Duodenal mucosa (tissue), 2 donors: ENCODE measurements at regions not wholly inside any gene's neighbourhood (a gene's known extent, or its start where the extent isn't known, plus 50 kb on each side); places are given as distances from the start of the nearest gene placed in this dataset.

Source experiments
- H3K27ac ChIP-seq: one replicate; pipeline ENCODE4 v1.7.0; 2013; ENCODE audit warnings: low read depth, low read length
- H3K27me3 ChIP-seq, 2 donors: one replicate each; pipeline ENCODE4 v1.7.0; 2013; ENCODE audit warnings: low read length in 2 of 2, control low read depth in 1 of 2; ENCODE audit not compliant: insufficient read depth in 2 of 2, control insufficient read depth in 1 of 2
- H3K36me3 ChIP-seq, 2 donors: one replicate each; pipeline ENCODE4 v1.7.0; 2013; ENCODE audit warnings: low read length in 2 of 2, control low read depth in 1 of 2; ENCODE audit not compliant: insufficient read depth in 2 of 2, control insufficient read depth in 1 of 2
- H3K4me1 ChIP-seq, 2 donors: one replicate each; pipeline ENCODE4 v1.7.0; 2013; ENCODE audit warnings: low read length in 2 of 2, control low read depth in 1 of 2; ENCODE audit not compliant: insufficient read depth in 2 of 2, control insufficient read depth in 1 of 2
- H3K4me3 ChIP-seq, 2 donors: one replicate each; pipeline ENCODE4 v1.7.0; 2013; ENCODE audit warnings: low read length in 2 of 2, low read depth in 1 of 2
- H3K9ac ChIP-seq, 2 donors: one replicate each; pipeline ENCODE4 v1.7.0; 2013; ENCODE audit warnings: low read length in 2 of 2, low read depth in 1 of 2
- H3K9me3 ChIP-seq, 2 donors: one replicate each; pipeline ENCODE4 v1.7.0; 2013; ENCODE audit warnings: low read length in 2 of 2, control low read depth in 1 of 2; ENCODE audit not compliant: control insufficient read depth in 1 of 2

DNA sequence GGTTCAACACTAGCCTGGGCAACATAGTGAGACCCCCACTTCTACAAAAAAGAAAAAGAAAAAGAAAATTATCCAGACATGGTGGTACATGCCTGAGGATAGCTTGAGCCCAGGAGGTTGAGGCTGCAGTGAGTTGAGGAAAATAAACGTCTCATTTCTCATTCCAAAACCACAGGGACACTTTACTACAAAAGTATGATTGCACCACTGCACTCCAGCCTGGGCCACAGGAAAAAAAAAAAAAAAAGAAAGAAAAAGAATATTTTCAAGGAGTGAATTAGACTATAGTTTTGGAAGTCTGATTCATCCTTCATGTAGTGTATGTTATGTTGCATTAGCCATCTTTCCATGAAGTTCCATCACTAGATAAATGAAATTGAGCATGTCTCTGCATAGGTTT, 149.5 kb upstream of the THBS1 start:
- no peaks in the 10 kb centered on the region for H3K36me3 ChIP-seq
- H3K9me3 ChIP-seq, result no peaks in the 10 kb centered on the region
- no peaks in the 10 kb centered on the region for H3K27me3 ChIP-seq
- H3K9ac ChIP-seq, result no peak overlapping the region
- peaks cover 19 to 23% of the 10 kb centered on the region in 2 donors for H3K4me1 ChIP-seq
- H3K27ac ChIP-seq, result no peak overlapping the region
- no peak overlapping the region for H3K4me3 ChIP-seq

DNA sequence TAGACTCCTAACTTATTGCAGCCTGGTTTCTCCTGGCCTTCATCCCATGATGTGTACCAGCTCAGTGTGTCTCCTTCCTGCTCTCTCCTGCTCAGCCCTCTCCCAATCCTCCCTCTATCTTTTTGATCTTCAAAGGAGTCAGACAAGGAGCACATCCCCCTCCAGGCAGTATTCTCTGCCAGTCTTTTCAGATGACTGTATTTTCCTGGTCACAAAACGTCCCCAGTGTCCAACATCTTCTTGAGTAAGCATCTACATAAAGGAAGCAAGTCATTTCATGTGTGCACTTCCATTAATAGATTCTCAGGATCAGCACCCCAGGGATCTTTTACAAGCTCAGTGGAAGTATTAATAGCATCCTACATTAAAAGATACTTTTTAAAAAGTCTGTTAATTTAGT, 148.9 kb upstream of the THBS1 start:
- Histone ChIP-seq H3K4me3 (no peak overlapping the region), H3K27ac (no peak overlapping the region), H3K36me3 (no peaks in the 10 kb centered on the region), H3K9ac (no peak overlapping the region), H3K27me3 (no peaks in the 10 kb centered on the region), H3K9me3 (no peaks in the 10 kb centered on the region), H3K4me1 (peaks cover 19 to 21% of the 10 kb centered on the region in 2 donors)

DNA sequence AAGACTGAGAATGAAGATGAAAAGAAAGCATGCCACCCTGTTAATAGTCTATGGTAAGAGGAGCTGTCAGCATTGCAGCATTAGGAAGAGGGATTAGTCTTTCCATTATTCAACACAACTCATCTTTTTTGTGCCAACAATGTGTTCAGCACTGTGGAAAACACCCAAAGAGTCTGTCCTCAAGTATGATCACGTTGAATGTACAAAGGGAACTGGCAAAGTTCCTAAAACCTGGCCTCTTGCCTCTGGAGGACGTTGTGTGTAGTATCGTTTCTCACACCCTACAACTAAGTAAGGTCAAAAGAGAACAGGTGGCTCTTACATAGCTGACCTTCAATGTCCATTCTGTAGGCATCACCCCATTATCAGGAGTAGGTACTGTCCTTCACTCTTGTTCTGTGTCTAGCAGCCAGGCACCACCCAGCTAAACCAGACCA, 147.9 kb upstream of the THBS1 start:
- no peak overlapping the region for H3K4me3 ChIP-seq
- H3K27ac ChIP-seq, result no peak overlapping the region
- H3K27me3 ChIP-seq, result no peaks in the 10 kb centered on the region
- H3K9ac ChIP-seq, result no peak overlapping the region
- H3K36me3 ChIP-seq, result no peaks in the 10 kb centered on the region
- peaks cover 12 to 19% of the 10 kb centered on the region in 2 donors for H3K4me1 ChIP-seq
- no peaks in the 10 kb centered on the region for H3K9me3 ChIP-seq

DNA sequence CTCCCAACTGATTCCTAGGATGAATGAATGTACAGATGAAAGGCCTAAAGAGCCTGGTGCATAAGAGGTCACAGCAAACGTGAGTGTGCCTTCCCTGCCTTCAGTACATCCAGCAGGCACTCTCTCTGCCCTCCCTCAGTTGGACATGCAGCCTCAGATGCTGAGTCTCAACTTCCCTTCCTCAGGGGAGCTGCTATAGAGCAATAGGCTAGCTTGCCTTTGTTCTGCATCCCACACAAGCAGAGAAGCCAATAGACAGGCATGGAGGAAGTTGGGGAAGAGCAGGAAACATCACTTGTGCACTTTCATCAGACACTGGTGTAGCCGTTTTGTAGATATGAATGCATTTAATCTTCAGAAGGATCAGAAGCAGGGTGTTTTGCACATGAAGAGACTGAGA, 147.5 kb upstream of the THBS1 start:
- Histone ChIP-seq H3K4me1 (peaks cover 12 to 19% of the 10 kb centered on the region in 2 donors), H3K27me3 (no peaks in the 10 kb centered on the region), H3K36me3 (no peaks in the 10 kb centered on the region), H3K4me3 (no peak overlapping the region), H3K27ac (no peak overlapping the region), H3K9me3 (no peaks in the 10 kb centered on the region), H3K9ac (no peak overlapping the region)

DNA sequence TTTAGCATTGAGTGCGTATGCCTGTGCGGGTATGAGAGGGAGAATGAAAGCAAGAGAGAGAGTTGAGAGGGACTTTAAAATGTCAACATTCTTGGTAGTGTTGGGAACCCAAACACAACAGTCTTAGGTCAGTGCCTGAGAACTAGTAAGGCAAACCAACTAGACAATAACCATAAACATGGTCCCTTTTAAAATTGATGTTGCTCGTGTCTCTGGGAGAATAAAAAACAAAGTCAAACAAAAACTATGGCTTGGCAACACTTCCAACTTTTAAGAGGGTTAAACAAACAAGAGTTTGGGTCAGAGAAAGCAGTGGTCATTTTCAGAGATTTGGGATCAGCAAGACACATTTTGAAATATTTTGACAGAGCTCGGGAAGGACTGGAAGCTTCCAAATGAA, 146.7 kb upstream of the THBS1 start:
- no peaks in the 10 kb centered on the region for H3K36me3 ChIP-seq
- H3K4me3 ChIP-seq, result no peak overlapping the region
- no peak overlapping the region for H3K27ac ChIP-seq
- no peaks in the 10 kb centered on the region for H3K9me3 ChIP-seq
- H3K9ac ChIP-seq, result no peak overlapping the region
- H3K4me1 ChIP-seq, result peaks cover 12 to 19% of the 10 kb centered on the region in 2 donors
- H3K27me3 ChIP-seq, result no peaks in the 10 kb centered on the region

DNA sequence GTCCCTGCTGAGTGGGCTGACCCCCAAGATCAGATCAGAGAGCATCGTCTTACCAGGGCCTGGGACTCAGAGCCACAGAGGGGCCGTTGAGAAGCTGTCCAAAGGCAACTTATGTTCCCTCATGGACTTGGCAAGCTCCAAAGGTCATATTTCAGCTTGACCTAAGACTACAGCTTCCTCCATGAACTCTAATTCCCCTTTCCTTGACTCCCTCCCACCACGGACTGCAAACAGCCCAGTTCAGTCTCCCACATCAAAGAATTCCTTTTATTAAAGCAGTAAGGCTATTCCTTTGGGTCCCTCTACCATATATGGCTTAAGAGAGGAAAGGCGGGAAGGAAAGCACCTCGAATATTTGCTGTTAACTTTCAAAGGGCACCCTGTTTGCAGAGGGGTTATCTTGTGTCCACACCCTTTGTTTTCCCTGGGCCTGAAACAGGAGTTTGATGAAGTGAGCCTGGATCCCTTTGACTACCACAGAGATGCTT, 146.1 kb upstream of the THBS1 start:
- Histone ChIP-seq H3K27ac (no peak overlapping the region), H3K9ac (no peak overlapping the region)

DNA sequence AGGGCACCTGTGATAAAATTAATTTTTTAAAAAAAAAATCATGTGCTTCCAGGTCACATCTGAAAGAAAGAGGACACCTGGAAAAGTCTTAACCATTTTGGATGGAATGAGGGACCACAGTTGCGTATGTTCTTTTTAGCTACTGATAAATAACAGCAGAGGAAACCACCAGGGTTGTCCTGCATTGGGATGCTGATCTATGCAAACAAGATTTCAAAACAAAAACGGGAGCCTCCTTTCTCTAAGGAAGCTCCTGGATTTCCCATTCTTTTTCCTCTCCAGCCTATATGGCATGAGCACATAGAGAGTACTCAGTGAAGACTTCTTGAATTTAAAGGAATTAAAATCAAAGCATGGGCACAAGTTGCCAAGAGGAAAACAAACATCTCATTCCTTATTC, 145.6 kb upstream of the THBS1 start:
- Histone ChIP-seq H3K27ac (no peak overlapping the region), H3K36me3 (no peaks in the 10 kb centered on the region), H3K9ac (no peak overlapping the region), H3K9me3 (no peaks in the 10 kb centered on the region), H3K4me1 (peaks cover 2 to 10% of the 10 kb centered on the region in 2 donors), H3K4me3 (no peak overlapping the region), H3K27me3 (no peaks in the 10 kb centered on the region)

More for the DNA sequence above, 146.1 kb upstream of the THBS1 start:
- Histone ChIP-seq H3K4me1 (peaks cover 7 to 14% of the 10 kb centered on the region in 2 donors), H3K4me3 (no peak overlapping the region), H3K27me3 (no peaks in the 10 kb centered on the region), H3K9me3 (no peaks in the 10 kb centered on the region), H3K36me3 (no peaks in the 10 kb centered on the region)

DNA sequence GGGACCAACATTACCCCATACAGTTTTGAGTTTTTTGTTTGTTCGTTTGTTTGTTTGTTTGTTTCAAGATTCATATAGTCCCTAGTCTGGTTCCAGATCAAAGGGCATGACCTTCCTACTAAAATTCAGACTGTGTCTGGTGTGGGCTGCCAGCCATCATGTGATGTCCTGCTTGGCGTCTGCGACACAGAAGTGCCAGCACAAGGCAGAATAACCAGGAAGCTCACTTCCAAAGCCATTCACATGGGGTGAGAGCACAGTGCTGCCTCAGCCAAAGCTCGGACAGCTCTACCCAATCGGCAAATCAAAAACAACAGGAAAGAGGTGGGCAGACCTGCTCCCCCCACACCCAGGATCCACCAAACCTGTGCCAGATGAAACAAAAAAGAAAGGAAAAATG, 142.6 kb upstream of the THBS1 start:
- Histone ChIP-seq H3K36me3 (no peaks in the 10 kb centered on the region), H3K27ac (no peak overlapping the region), H3K4me3 (no peak overlapping the region), H3K4me1 (peaks cover 0 to 6% of the 10 kb centered on the region in 2 donors), H3K9ac (no peak overlapping the region), H3K27me3 (no peaks in the 10 kb centered on the region), H3K9me3 (no peaks in the 10 kb centered on the region)

DNA sequence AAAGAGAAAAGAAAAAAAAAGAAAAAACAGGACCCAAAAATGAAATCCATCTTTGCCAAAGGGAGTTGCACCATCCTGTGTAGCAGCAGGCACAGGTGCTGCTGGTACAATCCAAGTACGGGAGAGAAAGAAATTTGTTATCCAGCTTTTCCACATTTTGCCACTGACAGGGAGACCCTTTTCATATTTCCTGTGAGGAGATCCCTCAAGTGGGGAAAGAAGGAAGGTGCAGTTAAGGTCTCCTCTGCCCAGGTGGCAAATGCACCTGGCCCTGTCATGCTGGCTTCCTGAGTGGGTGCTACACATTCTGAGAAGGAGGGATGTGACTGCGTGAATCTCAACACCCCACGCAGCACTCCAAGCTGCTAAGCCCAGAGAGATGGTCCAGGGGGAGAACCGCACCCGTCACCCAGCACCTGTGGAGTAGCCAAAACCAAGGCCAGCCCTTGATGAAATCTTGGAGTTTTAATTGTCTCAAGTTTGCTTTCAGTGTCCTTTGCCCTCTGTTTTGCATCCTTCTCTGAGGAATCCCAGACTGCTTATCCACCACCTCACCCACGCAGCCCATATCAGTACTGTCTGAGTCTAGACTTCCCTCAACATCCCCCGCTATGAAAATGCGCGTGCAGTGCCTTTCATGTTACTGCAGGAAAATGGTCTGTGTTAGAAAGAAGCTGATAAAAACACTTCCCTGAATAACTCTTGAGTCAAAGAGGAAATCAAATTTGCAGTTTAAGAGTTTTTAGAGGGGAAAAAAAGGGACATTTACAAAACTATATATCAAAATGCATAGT, 141.9 kb upstream of the THBS1 start:
- H3K9ac ChIP-seq, result no peak overlapping the region
- H3K4me1 ChIP-seq, result peaks cover 0 to 6% of the 10 kb centered on the region in 2 donors
- H3K4me3 ChIP-seq, result no peak overlapping the region
- H3K36me3 ChIP-seq, result no peaks in the 10 kb centered on the region
- H3K27me3 ChIP-seq, result no peaks in the 10 kb centered on the region
- H3K9me3 ChIP-seq, result no peaks in the 10 kb centered on the region
- no peak overlapping the region for H3K27ac ChIP-seq

DNA sequence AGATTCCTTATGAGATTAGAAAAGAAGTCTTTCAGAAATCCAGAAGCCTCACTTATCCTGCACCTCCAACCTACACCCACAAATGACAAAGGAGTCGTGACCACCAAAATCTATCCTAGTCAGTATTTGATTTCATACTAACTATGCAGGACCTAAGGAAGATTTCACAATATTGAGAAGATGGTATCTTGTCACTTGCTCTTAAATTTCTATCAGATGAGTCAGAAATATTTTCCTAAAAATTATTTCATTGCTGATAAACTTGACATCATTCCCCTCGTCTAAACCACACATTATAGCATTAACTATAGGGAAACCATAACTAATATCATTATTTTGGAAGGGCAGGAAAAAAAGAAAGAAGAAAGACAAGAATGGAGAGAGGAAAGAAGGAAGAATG, 138.0 kb upstream of the THBS1 start:
- no peaks in the 10 kb centered on the region for H3K4me1 ChIP-seq
- no peaks in the 10 kb centered on the region for H3K27me3 ChIP-seq
- no peaks in the 10 kb centered on the region for H3K9me3 ChIP-seq
- H3K27ac ChIP-seq, result no peak overlapping the region
- H3K9ac ChIP-seq, result no peak overlapping the region
- H3K36me3 ChIP-seq, result no peaks in the 10 kb centered on the region
- no peak overlapping the region for H3K4me3 ChIP-seq
